H9 (cell line): ENCODE measurements at regions not wholly inside any gene's neighbourhood (a gene's known extent, or its start where the extent isn't known, plus 50 kb on each side); places are given as distances from the start of the nearest gene placed in this dataset.

ENCODE experiments used
- DNase-seq: peaks from one replicate; pipeline ENCODE4 v3.0.0-alpha.2; 2017
- H2AFZ ChIP-seq: one replicate; pipeline ENCODE4 v1.6.1; 2013; ENCODE audit warnings: mild to moderate bottlenecking, low read length, control low read depth, moderate library complexity
- H2AK5ac ChIP-seq: 2 replicates; pipeline ENCODE4 v1.6.1; 2013; ENCODE audit warnings: low read length, control low read depth, mixed read lengths; ENCODE audit not compliant: insufficient read length
- H2BK120ac ChIP-seq: one replicate; pipeline ENCODE4 v1.6.1; 2013; ENCODE audit warnings: low read depth, mild to moderate bottlenecking, low read length, control low read depth, inconsistent platforms; ENCODE audit not compliant: poor library complexity, severe bottlenecking
- H2BK12ac ChIP-seq: 2 replicates; pipeline ENCODE4 v1.6.1; 2013; ENCODE audit warnings: low read length, control low read depth, mixed read lengths, low read depth; ENCODE audit not compliant: insufficient read length
- H2BK15ac ChIP-seq: 2 replicates; pipeline ENCODE4 v1.6.1; 2013; ENCODE audit warnings: low read depth, low read length, control low read depth
- H2BK20ac ChIP-seq: one replicate; pipeline ENCODE4 v1.6.1; 2013; ENCODE audit warnings: low read depth, mild to moderate bottlenecking, low read length, control low read depth, inconsistent platforms; ENCODE audit not compliant: poor library complexity, severe bottlenecking
- H2BK5ac ChIP-seq: 2 replicates; pipeline ENCODE4 v1.6.1; 2013; ENCODE audit warnings: low read length, control low read depth, mixed read lengths; ENCODE audit not compliant: insufficient read length
- H3K14ac ChIP-seq: 2 replicates; pipeline ENCODE4 v1.6.1; 2013; ENCODE audit warnings: low read length, control low read depth; ENCODE audit not compliant: insufficient read depth
- H3K18ac ChIP-seq: 2 replicates; pipeline ENCODE4 v1.6.1; 2013; ENCODE audit warnings: low read depth, mild to moderate bottlenecking, mixed read lengths, low read length, control low read depth; ENCODE audit not compliant: insufficient read length
- H3K23ac ChIP-seq: 2 replicates; pipeline ENCODE4 v1.6.1; 2013; ENCODE audit warnings: low read length, control low read depth, mixed read lengths, low read depth; ENCODE audit not compliant: insufficient read length
- H3K23me2 ChIP-seq: 2 replicates; pipeline ENCODE4 v1.6.1; 2013; ENCODE audit warnings: low read depth, mild to moderate bottlenecking, mixed read lengths, low read length, control low read depth; ENCODE audit not compliant: insufficient read length, poor library complexity, severe bottlenecking
- H3K27ac ChIP-seq: 2 replicates; pipeline ENCODE4 v1.5.1; 2013; ENCODE audit warnings: low read length, control low read depth, mixed read lengths, low read depth; ENCODE audit not compliant: insufficient read length
- H3K27me3 ChIP-seq: 2 replicates; pipeline ENCODE4 v1.6.1; 2013; ENCODE audit warnings: low read length, control low read depth, inconsistent platforms; ENCODE audit not compliant: insufficient read depth
- H3K4ac ChIP-seq: 2 replicates; pipeline ENCODE4 v1.6.1; 2013; ENCODE audit warnings: low read depth, mild to moderate bottlenecking, control low read depth, inconsistent platforms, low read length, moderate library complexity
- H3K4me1 ChIP-seq: 2 replicates; pipeline ENCODE4 v1.6.1; 2013; ENCODE audit warnings: low read length, control low read depth, inconsistent platforms; ENCODE audit not compliant: insufficient read depth
- H3K4me2 ChIP-seq: 2 replicates; pipeline ENCODE4 v1.6.1; 2013; ENCODE audit warnings: low read length, control low read depth, mixed read lengths; ENCODE audit not compliant: insufficient read length, insufficient read depth
- H3K56ac ChIP-seq: 2 replicates; pipeline ENCODE4 v1.6.1; 2013; ENCODE audit warnings: low read depth, mild to moderate bottlenecking, mixed read lengths, low read length, control low read depth; ENCODE audit not compliant: insufficient read length
- H3K79me1 ChIP-seq: 2 replicates; pipeline ENCODE4 v1.6.1; 2013; ENCODE audit warnings: low read depth, mild to moderate bottlenecking, moderate library complexity, low read length, control low read depth, inconsistent platforms; ENCODE audit not compliant: insufficient read depth, poor library complexity, severe bottlenecking
- H3K79me2 ChIP-seq: 2 replicates; pipeline ENCODE4 v1.6.1; 2013; ENCODE audit warnings: low read length, control low read depth, inconsistent platforms; ENCODE audit not compliant: insufficient read depth
- H3K9ac ChIP-seq: 2 replicates; pipeline ENCODE4 v1.6.1; 2013; ENCODE audit warnings: low read length, control low read depth, mixed read lengths; ENCODE audit not compliant: insufficient read length; ENCODE audit errors: extremely low read depth
- H3K9me3 ChIP-seq: one replicate; pipeline ENCODE4 v1.6.1; 2013; ENCODE audit warnings: low read depth, low read length, inconsistent platforms; ENCODE audit not compliant: control insufficient read depth
- H3T11ph ChIP-seq: one replicate; pipeline ENCODE4 v1.6.1; 2013; ENCODE audit warnings: mild to moderate bottlenecking, low read length, control low read depth, inconsistent platforms
- H4K20me1 ChIP-seq: one replicate; pipeline ENCODE4 v1.6.1; 2013; ENCODE audit not compliant: control insufficient read depth, insufficient read length, insufficient read depth
- H4K5ac ChIP-seq: 2 replicates; pipeline ENCODE4 v1.6.1; 2013; ENCODE audit warnings: low read depth, mild to moderate bottlenecking, mixed read lengths, low read length, control low read depth; ENCODE audit not compliant: insufficient read length
- H4K8ac ChIP-seq: replicated peaks from 2 replicates; pipeline ENCODE4 v1.6.1; 2013; ENCODE audit warnings: low read length, control low read depth, mixed read lengths, low read depth; ENCODE audit not compliant: insufficient read length
- H4K91ac ChIP-seq: 2 replicates; pipeline ENCODE4 v1.6.1; 2013; ENCODE audit warnings: low read depth, mild to moderate bottlenecking, moderate library complexity, mixed read lengths, low read length, control low read depth; ENCODE audit not compliant: insufficient read length
- H3K27ac Mint-ChIP-seq, 3 experiments: 2 replicates in 2 of 3; 3 replicates in 1 of 3; pipeline ENCODE4 v1.8.0; 2020 to 2021; ENCODE audit warnings: mixed read lengths in 3 of 3, mild to moderate bottlenecking in 1 of 3, moderate library complexity in 1 of 3
- H3K27me3 Mint-ChIP-seq: 2 replicates; pipeline ENCODE4 v1.8.0; 2021; ENCODE audit warnings: low read depth, mild to moderate bottlenecking, moderate library complexity, mixed read lengths
- H3K36me3 Mint-ChIP-seq, 3 experiments: 2 replicates in 2 of 3; 3 replicates in 1 of 3; pipeline ENCODE4 v1.8.0; 2020 to 2021; ENCODE audit warnings: low read depth in 3 of 3, mixed read lengths in 3 of 3; ENCODE audit not compliant: insufficient read depth in 1 of 3
- H3K4me1 Mint-ChIP-seq, 2 experiments: 2 replicates each; pipeline ENCODE4 v1.8.0; 2020; ENCODE audit warnings: mixed read lengths in 2 of 2
- H3K4me3 Mint-ChIP-seq, 2 experiments: 2 replicates in 1 of 2; 3 replicates in 1 of 2; pipeline ENCODE4 v1.8.0; 2020 to 2021; ENCODE audit warnings: mild to moderate bottlenecking in 2 of 2, mixed read lengths in 2 of 2, moderate library complexity in 1 of 2
- H3K9me3 Mint-ChIP-seq, 2 experiments: 2 replicates in 1 of 2; 3 replicates in 1 of 2; pipeline ENCODE4 v1.8.0; 2020; ENCODE audit warnings: mild to moderate bottlenecking in 2 of 2, mixed read lengths in 2 of 2, moderate library complexity in 1 of 2
- WGBS: extraction: QIAGEN DNeasy Blood & Tissue Kit; methylation state at CpG from one replicate; pipeline ENCODE4 v1.1.7; 2013; ENCODE audit warnings: missing lambda C conversion rate, low lambda C conversion rate, mixed read lengths; ENCODE audit not compliant: insufficient read length; ENCODE audit errors: extremely low coverage; 5-methylcytosine and 5-hydroxymethylcytosine counted together
- TF ChIP-seq, protein P1 (sequence below): fragments of 200-600 bp; sonication (generic); conservative IDR thresholded peaks from 3 replicates; pipeline ENCODE4 v1.8.0; 2021; ENCODE audit warnings: antibody characterized with exemption, mild to moderate bottlenecking

GRCh38 chr2:21567395-21567794 is 443.6 kb downstream of the TDRD15 start:
- no peak for DNase-seq
- Histone ChIP-seq H4K20me1 (no peaks in the 10 kb centered on the region), H3K79me1 (no peaks in the 10 kb centered on the region), H2BK5ac (no peak overlapping the region), H3K27ac (no peak overlapping the region), H3T11ph (no peak overlapping the region), H3K4me2 (no peak overlapping the region), H2BK20ac (no peak overlapping the region), H4K91ac (no peak overlapping the region), H2AFZ (no peak overlapping the region), H3K23ac (no peak overlapping the region), H3K27me3 (no peaks in the 10 kb centered on the region), H2BK15ac (no peak overlapping the region), H2BK12ac (no peak overlapping the region), H4K5ac (no peak overlapping the region), H3K4ac (no peak overlapping the region), H4K8ac (no peak overlapping the region), H3K56ac (no peak overlapping the region), H2AK5ac (no peak overlapping the region), H3K9ac (no peak overlapping the region), H2BK120ac (no peak overlapping the region), H3K23me2 (no peaks in the 10 kb centered on the region), H3K18ac (no peak overlapping the region), H3K9me3 (no peaks in the 10 kb centered on the region), H3K14ac (no peak overlapping the region), H3K4me1 (no peaks in the 10 kb centered on the region), H3K79me2 (no peaks in the 10 kb centered on the region)
- H3K27ac Mint-ChIP-seq: no peak overlapping the region
- TF ChIP-seq, protein P1, sequence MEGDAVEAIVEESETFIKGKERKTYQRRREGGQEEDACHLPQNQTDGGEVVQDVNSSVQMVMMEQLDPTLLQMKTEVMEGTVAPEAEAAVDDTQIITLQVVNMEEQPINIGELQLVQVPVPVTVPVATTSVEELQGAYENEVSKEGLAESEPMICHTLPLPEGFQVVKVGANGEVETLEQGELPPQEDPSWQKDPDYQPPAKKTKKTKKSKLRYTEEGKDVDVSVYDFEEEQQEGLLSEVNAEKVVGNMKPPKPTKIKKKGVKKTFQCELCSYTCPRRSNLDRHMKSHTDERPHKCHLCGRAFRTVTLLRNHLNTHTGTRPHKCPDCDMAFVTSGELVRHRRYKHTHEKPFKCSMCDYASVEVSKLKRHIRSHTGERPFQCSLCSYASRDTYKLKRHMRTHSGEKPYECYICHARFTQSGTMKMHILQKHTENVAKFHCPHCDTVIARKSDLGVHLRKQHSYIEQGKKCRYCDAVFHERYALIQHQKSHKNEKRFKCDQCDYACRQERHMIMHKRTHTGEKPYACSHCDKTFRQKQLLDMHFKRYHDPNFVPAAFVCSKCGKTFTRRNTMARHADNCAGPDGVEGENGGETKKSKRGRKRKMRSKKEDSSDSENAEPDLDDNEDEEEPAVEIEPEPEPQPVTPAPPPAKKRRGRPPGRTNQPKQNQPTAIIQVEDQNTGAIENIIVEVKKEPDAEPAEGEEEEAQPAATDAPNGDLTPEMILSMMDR: no peak
- H3K27me3 Mint-ChIP-seq: no peaks in the 10 kb centered on the region; the same call in 1 of the 2 replicates
- no peaks in the 10 kb centered on the region for H3K36me3 Mint-ChIP-seq
- no CpG with 5 or more reads among the region's 5 CpGs for WGBS
- peaks cover 14 to 15% of the 10 kb centered on the region in 2 experiments for H3K4me1 Mint-ChIP-seq
- H3K9me3 Mint-ChIP-seq: no peaks in the 10 kb centered on the region; a peak in 1 of 5 replicates
- no peak overlapping the region for H3K4me3 Mint-ChIP-seq
